Mesothelial cell of epicardium (in vitro differentiated cells): ENCODE measurements at regions not wholly inside any gene's neighbourhood (a gene's known extent, or its start where the extent isn't known, plus 50 kb on each side); places are given as distances from the start of the nearest gene placed in this dataset.

Experiments used
- DNase-seq, 2 experiments: peaks; one replicate each; pipeline ENCODE4 v3.0.0; 2021; ENCODE audit warnings: low spot score in 2 of 2; ENCODE audit not compliant: unreplicated experiment in 2 of 2
- H3K27ac Mint-ChIP-seq: 2 replicates; pipeline ENCODE4 v1.8.0; 2021; ENCODE audit warnings: mixed read lengths
- H3K27me3 Mint-ChIP-seq: 2 replicates; pipeline ENCODE4 v1.8.0; 2021; ENCODE audit warnings: low read depth, mixed read lengths
- H3K36me3 Mint-ChIP-seq: 2 replicates; pipeline ENCODE4 v1.8.0; 2021; ENCODE audit warnings: mixed read lengths
- H3K4me1 Mint-ChIP-seq: 2 replicates; pipeline ENCODE4 v1.8.0; 2021; ENCODE audit warnings: mixed read lengths
- H3K4me3 Mint-ChIP-seq: 2 replicates; pipeline ENCODE4 v1.8.0; 2021; ENCODE audit warnings: mild to moderate bottlenecking, moderate library complexity, mixed read lengths
- H3K9me3 Mint-ChIP-seq: 2 replicates; pipeline ENCODE4 v1.8.0; 2021; ENCODE audit warnings: mixed read lengths
- TF ChIP-seq, protein P1 (sequence below): fragments of 200-600 bp; sonication (generic); IDR thresholded peaks from one replicate; pipeline ENCODE4 v1.5.0; 2021; ENCODE audit warnings: antibody characterized with exemption; ENCODE audit not compliant: unreplicated experiment

DNA sequence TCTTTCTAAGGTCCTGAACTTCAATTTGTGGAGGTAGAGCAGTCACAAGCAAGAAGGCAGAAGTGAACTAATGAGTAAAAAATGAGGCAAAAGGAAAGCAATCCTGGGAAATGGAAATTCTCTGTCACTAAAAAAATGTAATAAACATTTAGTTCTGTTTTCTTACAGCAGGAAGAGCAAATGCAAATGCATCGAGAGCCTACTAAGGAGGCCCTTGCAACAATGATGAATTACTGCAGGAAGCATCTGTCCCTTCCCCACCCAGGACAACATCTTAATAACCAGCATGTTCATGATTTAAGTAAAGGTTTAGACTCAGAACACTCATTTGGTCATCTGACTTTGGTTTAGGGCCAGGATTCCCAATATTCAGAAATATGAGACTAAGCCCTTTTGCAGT is 341.4 kb upstream of the NOCT start:
- Mint-ChIP-seq H3K4me3 (no peak overlapping the region), H3K9me3 (no peaks in the 10 kb centered on the region), H3K27ac (no peak overlapping the region), H3K4me1 (peaks cover 42% of the 10 kb centered on the region), H3K36me3 (no peaks in the 10 kb centered on the region), H3K27me3 (peaks cover 6% of the 10 kb centered on the region)
- TF ChIP-seq, protein P1, sequence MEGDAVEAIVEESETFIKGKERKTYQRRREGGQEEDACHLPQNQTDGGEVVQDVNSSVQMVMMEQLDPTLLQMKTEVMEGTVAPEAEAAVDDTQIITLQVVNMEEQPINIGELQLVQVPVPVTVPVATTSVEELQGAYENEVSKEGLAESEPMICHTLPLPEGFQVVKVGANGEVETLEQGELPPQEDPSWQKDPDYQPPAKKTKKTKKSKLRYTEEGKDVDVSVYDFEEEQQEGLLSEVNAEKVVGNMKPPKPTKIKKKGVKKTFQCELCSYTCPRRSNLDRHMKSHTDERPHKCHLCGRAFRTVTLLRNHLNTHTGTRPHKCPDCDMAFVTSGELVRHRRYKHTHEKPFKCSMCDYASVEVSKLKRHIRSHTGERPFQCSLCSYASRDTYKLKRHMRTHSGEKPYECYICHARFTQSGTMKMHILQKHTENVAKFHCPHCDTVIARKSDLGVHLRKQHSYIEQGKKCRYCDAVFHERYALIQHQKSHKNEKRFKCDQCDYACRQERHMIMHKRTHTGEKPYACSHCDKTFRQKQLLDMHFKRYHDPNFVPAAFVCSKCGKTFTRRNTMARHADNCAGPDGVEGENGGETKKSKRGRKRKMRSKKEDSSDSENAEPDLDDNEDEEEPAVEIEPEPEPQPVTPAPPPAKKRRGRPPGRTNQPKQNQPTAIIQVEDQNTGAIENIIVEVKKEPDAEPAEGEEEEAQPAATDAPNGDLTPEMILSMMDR: no peak
- no peak for DNase-seq

DNA sequence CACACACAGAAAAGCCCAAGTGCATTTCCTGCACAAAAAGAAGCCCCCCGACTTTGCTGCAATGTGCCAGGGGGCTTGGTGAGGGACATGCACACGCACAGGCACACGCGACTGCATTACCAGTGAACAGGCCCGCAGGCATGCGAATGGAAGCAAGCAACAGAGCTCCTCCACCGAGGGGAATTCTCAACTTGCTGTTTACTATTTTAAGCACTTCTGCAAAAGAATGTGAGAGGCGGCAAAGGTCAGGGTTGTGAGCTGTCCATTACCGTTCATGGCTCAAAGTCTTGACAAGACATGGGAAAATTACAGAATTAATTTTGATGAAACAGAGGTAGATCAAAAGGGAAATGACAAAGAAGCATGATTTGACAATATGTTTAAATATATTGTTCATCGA is 342.5 kb upstream of the NOCT start:
- TF ChIP-seq, protein P1: no peak
- Mint-ChIP-seq H3K36me3 (no peaks in the 10 kb centered on the region), H3K27ac (no peak overlapping the region), H3K27me3 (peaks cover 6% of the 10 kb centered on the region), H3K4me1 (peaks cover 39% of the 10 kb centered on the region), H3K9me3 (no peaks in the 10 kb centered on the region), H3K4me3 (no peak overlapping the region)
- no peak for DNase-seq

DNA sequence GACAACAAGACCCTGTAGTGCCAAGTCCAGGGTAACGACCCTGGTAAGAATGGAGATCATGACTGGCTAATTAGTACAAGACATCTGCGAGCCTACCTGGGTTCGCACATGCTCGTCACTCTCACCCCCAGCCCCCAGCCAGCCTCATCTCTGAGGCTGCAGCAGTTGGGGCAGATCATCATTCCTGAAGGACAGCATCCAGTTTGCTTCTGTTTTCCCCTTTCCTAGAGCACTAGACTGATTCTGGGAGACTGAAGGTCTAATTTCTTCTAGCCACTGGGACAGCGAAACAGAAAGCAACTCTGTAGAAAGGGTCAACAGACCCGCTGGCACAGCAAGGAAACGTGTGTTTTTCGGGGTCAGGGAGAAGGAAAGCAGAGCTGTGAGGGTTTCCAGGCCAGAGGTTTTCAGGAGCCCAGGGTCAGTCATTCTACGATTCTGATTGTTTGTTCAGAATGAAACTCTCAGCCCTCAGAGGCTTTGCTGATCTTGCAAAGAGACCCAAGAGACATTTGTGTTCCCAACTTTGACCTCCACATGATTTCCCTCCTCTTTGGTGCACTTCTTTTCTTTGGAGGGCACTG is 343.1 kb upstream of the NOCT start:
- H3K4me3 Mint-ChIP-seq: no peak overlapping the region
- peaks cover 39% of the 10 kb centered on the region for H3K4me1 Mint-ChIP-seq
- H3K9me3 Mint-ChIP-seq: no peaks in the 10 kb centered on the region
- peaks cover 4% of the 10 kb centered on the region for H3K27me3 Mint-ChIP-seq
- TF ChIP-seq, protein P1: no peak
- no peak for DNase-seq
- no peaks in the 10 kb centered on the region for H3K36me3 Mint-ChIP-seq
- H3K27ac Mint-ChIP-seq: no peak overlapping the region

DNA sequence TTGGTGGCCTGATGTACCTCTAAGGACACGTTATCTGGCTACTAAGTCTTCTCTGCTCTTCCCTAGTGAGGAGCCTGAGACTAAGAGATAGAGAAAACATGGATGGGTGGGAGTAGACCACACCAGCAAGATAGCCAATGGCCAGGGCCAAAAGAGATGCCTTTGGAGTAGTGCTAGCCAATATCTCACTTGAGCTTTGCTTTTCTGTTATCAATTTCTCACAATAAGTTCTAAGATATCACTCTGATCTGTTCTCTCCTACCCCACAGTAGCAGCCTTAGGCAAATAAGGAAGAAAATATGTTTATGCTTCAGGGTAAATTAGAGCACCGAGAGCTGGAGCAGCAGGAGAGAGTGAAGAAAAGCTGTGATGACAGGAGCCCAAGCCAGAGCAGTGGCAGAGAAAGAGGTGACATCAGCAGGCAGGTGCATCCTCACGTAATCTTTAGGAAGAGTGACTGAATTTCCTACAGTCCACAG is 343.9 kb upstream of the NOCT start:
- peaks cover 3% of the 10 kb centered on the region for H3K27me3 Mint-ChIP-seq

DNA sequence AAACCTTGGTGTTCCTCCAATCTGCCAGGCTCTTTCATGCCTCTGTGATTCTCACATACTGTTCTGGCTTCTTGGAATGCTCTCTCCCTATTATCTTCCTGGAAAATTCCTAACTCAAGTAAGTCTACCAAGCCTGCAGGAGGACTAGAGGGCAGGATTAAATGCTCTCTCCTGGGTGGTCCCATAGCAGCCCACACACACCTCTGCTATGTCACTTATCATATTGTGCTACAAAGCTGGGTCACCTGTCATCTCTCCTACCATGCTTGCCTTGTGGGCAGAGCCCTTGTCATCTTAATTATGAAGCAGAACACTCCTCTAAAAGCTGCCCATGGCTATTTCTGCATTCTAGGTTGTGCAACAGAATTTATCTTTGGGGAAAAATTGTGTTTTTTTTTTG is 344.5 kb upstream of the NOCT start:
- Mint-ChIP-seq H3K4me1 (peaks cover 39% of the 10 kb centered on the region), H3K9me3 (no peaks in the 10 kb centered on the region)

More for the DNA sequence above, 343.9 kb upstream of the NOCT start:
- Mint-ChIP-seq H3K9me3 (no peaks in the 10 kb centered on the region), H3K36me3 (no peaks in the 10 kb centered on the region), H3K4me1 (peaks cover 39% of the 10 kb centered on the region), H3K4me3 (no peak overlapping the region), H3K27ac (no peak overlapping the region)
- TF ChIP-seq, protein P1: no peak
- DNase-seq: no peak

More for the DNA sequence above, 344.5 kb upstream of the NOCT start:
- H3K27ac Mint-ChIP-seq: no peak overlapping the region
- no peaks in the 10 kb centered on the region for H3K36me3 Mint-ChIP-seq
- H3K4me3 Mint-ChIP-seq: no peak overlapping the region
- TF ChIP-seq, protein P1: no peak
- H3K27me3 Mint-ChIP-seq: peaks cover 3% of the 10 kb centered on the region
- no peak for DNase-seq
